ENCODE measurements at regions not wholly inside any gene's neighbourhood (a gene's known extent, or its start where the extent isn't known, plus 50 kb on each side); places are given as distances from the start of the nearest gene placed in this dataset.

GRCh38 chr7:32171248-32171647 is 101.0 kb upstream of the PDE1C start:
- no peak for DNase-seq

- no peak for DNase-seq
Observed at GRCh38 chr7:32170838-32171237, 100.6 kb upstream of the PDE1C start.

GRCh38 chr7:32169228-32169627 is 99.0 kb upstream of the PDE1C start:
- DNase-seq = no peak

- no peak for DNase-seq
Observed at GRCh38 chr7:32167815-32168214, 97.6 kb upstream of the PDE1C start.

DNA sequence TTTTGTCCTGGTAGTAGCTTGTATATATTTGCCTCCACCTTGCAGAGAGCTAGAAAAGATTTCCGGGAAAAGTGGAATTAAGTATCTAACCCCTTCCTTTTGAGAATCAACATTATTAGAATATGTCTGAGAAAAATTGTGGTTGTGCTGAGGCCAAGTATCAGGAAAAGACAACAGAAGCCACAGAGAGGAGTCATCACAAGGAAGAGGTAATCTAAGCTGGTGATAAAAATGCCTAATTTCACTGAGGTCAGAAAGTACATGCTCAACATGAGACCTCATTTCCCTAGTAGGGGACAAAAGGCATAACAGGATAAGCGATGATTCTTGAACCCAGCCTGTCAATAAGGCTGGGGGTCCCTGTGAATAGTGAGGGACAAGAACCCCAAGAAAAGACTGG is 97.0 kb upstream of the PDE1C start:
- DNase-seq = no peak

DNA sequence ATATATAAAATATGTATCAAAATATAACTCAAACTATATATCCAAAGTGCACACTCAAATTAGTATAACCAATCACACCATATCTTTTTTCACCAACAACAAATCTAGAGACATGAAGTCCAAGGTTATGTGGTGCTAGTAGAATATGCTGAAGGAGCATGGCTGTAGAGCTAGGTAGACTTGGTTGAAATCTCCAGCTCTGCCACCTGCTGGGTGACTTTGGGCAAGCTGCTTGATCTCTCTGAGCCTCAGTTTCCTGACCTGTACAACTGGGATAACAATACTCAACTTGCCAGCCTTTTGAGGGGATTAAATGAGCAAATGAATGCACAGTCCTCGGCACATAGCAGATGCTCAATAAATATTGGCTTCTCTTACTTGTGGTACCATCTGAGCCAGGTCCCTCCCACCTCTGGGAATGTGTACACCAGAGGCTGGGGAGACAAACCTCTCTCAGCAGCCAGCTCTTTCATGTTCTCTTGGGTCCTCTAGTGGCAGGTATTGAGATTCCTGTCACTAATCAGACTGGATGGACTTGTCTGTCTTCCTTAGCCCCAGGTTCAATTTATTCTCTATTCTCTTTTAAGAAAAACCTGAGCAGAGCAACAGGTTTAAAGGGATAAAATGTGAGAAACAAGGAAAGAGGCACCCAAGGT is 94.3 kb upstream of the PDE1C start:
- no peak for DNase-seq

GRCh38 chr7:32163896-32164295 is 93.7 kb upstream of the PDE1C start:
- no peak for DNase-seq

GRCh38 chr7:32163141-32163806 is 93.1 kb upstream of the PDE1C start:
- no peak for DNase-seq

GRCh38 chr7:32161708-32162107 is 91.5 kb upstream of the PDE1C start:
- no peak for DNase-seq

DNA sequence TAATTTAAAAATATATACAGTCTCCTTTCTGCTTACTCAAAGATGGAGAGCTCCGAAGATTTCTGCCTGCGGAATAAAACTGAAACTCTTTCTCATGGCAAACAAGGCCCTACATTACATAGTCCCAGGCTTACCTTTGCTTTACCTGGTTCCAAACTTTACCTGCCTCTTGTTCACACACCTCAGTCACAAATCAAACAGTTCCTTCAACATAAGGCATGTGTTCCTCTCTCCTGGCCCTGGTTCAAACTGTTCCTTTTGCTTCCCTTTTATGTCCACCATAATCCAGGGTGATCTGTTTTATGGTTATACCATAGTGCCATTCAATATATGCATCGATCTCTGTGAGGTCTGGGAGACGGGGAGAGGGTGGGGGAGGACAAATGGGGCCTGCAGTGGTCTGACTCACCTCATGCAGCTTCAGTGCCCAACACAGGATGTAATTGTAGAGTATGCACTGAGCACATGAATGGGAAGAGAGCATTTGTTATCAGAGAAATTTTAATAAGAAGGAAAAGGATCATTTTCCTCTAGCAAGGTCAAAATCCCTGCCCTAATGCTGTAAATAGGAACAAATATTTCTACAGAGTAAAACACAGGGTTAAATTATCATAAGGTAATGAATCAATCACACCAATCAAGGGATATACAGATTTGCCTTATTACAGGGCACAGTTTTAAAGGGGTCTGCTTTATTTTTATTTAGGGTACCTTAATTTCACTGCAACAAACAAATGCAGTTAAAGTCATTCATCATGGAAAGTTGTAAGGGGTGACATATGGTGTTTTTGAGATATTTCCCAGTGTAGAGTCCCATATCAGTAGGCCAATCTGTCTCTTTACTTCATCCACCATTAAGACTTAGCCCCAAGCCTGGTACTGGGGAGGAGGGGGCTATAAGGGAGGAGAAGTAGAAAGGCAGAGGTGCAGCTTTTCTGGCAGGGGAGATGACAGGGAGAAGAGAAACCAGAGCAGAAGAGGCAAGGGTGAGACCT is 88.8 kb upstream of the PDE1C start:
- DNase-seq = no peak

DNA sequence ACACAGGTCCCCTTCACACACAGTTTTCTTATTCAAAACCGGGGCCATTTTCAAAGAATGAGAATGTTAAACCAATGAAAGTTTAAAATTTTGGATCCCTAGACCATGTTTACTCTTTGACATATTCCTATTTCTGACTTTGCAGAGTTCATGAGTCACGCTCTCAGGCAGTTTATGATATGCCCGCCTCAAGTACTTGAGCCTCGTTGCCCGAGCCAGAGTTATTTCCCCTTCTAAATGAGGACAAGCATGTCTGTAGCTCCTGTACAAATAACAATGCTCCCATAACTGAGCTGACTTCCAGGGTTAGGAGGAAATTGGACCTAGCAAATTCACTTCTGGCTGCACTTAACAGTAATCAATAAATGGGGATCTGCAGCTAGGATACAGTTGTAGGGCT is 87.9 kb upstream of the PDE1C start:
- DNase-seq = no peak

DNA sequence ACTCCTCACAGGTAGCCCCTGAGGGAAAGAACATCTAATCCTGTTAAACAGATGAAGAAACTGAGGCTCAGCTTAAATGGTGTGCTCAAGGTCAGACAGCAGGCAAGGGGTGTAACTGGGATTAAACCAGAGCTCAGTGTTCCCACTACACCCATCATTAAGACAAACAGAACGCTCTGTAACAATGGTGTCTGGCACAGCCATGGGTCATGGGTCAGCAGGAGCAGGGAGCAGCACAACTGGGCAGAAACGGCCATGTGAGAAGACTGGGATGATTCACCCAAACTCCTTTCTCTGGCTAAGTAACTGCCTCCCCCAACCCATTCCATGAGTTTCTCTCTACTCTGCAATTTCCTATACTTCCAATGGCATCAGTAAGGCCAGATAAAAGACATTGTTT is 85.5 kb upstream of the PDE1C start:
- DNase-seq = no peak

DNA sequence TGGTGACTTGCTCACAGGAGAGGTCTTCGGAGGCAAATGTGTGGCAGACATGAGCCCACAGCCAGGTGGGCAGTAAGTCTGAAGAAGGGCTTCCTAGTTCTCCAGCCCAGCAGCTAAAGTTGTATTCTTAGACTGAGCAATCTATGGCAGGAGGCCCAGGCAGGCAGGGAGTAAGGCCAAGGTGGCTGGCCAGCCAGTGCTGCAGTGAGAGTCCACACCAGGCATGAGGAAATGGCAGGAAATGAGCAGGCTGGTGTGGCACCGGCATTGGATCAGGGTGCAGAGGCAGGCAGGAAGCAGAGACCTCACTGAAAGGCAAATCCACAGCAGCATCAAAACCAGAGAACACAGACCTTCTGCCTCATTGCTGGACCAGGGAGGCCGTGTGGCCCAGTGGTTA is 84.6 kb upstream of the PDE1C start:
- DNase-seq = no peak

DNA sequence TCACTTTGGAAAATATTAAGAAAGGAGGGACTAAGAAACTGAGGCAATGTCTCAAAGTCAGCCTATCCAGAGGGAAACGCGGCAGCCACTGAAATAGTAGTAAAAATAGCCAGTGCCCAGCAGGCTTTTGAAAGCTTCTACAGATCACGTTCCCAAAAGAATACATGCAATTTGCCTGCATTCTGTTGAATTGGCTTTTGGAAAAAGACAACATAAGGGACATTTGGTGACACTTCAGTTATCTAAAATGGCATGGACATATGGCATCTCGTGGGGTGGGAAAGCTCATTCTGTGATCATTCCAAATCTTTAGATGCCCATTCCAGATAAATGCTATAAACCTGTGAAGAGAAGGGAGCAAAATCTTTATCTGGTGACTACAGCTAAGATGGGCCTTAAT is 82.8 kb upstream of the PDE1C start:
- no peak for DNase-seq

- DNase-seq = no peak
Observed at GRCh38 chr7:32152576-32152975, 82.4 kb upstream of the PDE1C start.

DNA sequence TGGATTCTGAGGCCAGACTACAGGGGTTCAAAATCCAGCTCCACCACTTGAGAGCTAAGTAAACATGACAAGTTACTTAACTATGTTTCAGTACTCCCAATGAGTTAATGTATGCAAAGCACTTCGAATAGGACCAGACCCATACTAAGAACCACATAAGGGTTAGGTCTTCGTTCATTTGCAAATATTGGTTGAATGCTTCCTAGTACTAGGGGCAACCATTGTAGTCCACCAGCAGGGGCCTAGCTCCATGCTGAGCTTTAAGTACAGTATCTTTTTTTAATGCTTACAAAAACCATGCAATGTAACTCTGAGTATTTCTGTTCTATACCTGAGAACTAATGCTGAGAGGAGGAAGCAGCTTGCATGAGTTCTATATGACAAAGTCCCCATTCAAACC is 80.4 kb upstream of the PDE1C start:
- DNase-seq = no peak

DNA sequence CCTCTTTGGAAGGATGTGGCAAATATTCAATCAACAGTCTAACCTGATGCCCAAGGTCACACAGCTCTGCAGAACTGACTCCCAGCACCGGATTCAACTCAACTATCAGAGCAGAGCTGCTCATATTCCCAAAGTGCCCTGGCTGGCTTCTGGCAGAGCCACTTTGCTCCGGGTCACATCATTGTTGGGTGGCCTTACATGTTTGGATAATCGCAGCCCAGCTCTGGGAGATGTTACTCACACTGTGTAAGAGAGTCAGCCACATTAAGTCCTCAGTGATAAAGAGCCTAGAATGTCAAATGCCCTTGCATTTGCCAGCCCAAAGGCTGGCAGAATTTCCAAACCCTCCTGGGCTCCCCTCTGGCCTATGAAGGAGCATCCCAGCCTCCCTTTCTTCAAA is 79.8 kb upstream of the PDE1C start:
- no peak for DNase-seq

DNA sequence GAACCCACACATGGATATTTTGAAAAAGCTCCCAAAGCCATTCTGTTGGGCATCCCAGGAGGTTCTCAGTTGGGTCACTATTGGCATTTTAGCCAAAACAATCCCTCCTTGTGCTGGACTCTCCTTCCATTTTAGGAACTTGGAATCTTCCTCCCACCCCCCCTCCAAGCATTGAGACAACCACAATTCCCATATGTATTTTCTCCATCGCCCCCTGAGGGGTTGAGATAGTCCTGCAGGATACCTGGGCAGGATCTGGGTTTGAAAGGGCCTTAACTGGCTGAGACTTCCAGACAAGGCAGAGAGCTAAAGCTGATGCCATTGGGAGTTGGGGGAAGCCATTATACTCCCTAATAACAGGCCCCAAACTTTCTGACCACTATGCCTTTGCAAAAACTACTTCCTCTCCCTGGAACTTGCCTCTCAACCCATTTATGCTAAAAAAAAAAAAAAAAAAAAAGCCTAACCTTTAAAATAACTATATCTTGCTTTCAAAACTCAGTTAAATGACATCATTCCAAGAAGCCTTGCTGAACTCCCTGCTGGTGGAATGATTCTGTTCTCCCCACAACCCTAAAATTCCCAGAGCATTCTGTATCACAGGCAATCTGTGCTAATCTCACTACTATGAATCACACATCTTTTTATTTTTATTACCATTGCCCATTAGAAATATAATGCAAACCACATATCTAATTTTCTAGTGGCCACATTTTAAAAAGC is 77.5 kb upstream of the PDE1C start:
- DNase-seq = no peak

DNA sequence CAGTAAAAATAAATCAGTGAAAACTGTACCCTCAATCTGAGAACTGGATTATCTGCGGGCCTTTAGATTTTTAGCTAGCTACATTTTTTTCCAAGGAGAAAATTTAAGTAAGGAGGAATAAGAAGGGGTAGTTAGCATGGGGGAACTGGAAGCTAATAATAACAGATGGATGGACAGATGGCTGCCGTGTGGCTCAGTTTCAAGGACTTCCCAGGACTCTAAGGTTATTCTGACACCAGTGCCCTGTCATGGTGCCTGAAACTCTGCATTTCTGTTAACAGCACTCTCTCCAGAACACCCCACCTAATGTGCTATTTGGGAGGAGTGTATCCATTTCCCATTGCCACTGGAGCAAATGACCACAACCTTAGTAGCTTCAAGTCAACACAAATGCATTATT is 75.7 kb upstream of the PDE1C start:
- DNase-seq = no peak

GRCh38 chr7:32144676-32145075 is 74.5 kb upstream of the PDE1C start:
- DNase-seq = no peak

- no peak for DNase-seq
Observed at GRCh38 chr7:32143301-32143700, 73.1 kb upstream of the PDE1C start.

DNA sequence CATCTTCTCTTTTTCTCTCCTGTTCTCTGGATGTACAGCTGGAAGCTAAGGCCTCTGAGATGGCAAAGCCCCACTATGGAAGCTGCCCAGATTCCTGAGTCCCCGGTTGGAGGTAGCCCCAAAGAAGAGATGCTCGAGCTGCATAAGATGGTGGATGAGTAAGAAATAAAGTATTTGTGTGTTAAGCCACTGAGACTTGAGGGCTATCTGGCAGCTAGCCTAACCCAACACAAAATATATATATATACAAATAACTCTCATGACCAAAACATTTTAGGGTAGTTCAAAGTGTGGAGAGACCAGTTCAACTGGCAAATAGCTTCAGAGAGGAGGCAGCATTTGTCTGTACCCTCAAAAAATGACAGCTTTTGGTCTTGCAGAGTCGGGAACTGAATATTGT is 72.4 kb upstream of the PDE1C start:
- no peak for DNase-seq

Measured in activated naive CD4-positive, alpha-beta T cell treated with anti-CD3 and anti-CD28 coated beads, Interleukin-2, amount 50 U/mL, for 16 hours (primary cell).